ENCODE measurements at regions not wholly inside any gene's neighbourhood (a gene's known extent, or its start where the extent isn't known, plus 50 kb on each side); places are given as distances from the start of the nearest gene placed in this dataset.
"Not testable (repeated sequence)": the region's sequence is repeated elsewhere in the genome, so short reads cannot be mapped to it uniquely, and the experiment has no call there.

DNA sequence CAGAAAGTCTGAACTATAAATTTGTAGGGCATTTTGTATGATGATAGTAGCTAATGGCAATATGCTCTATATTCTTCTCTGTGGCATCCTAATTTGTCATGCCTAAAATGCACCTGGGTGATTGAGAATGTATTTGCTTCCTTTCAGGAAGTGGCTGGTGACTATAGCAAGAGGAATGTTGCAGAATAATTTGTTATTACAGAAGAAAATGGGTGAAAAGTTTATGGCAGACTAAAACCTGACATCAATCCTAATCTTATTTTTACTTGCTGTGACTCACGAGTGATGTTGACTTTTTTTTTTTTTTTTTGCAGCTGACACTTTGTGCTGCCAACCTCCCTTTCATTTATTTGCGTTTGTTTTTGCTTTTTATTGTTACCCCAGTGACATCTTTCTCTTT lies 141.1 kb downstream of the MSL3 start:
- DNase-seq (ENCODE audit: low spot score) (no peak), ATAC-seq (no peak)
- no peak for TF ChIP-seq CDX4 (CRISPR knock-in tag; IDR thresholded peaks at IDR 0.05; ENCODE audit: borderline replicate concordance)
- TF ChIP-seq, protein P1, sequence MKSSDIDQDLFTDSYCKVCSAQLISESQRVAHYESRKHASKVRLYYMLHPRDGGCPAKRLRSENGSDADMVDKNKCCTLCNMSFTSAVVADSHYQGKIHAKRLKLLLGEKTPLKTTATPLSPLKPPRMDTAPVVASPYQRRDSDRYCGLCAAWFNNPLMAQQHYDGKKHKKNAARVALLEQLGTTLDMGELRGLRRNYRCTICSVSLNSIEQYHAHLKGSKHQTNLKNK (CRISPR knock-in tag; IDR thresholded peaks at IDR 0.05), result no peak
- TF ChIP-seq ESRRA (CRISPR knock-in tag; IDR thresholded peaks at IDR 0.05; ENCODE audit: borderline replicate concordance), result no peak
- no peak for TF ChIP-seq CREM (CRISPR knock-in tag; IDR thresholded peaks at IDR 0.05)
- TF ChIP-seq JAZF1 (CRISPR knock-in tag; IDR thresholded peaks at IDR 0.05), result no peak
- no peak for TF ChIP-seq AFF4 (CRISPR knock-in tag; IDR thresholded peaks at IDR 0.05; ENCODE audit: borderline replicate concordance)
- TF ChIP-seq ZNF396 (CRISPR knock-in tag; IDR thresholded peaks at IDR 0.05; ENCODE audit: borderline replicate concordance), result no peak
- Mint-ChIP-seq H3K9me3 (no peaks in the 10 kb centered on the region), H3K36me3 (no peaks in the 10 kb centered on the region), H3K4me3 (no peak overlapping the region), H3K4me1 (no peaks in the 10 kb centered on the region), H3K27me3 (ENCODE audit: low read depth) (peaks cover 4% of the 10 kb centered on the region; the same call in 1 of the 2 replicates), H3K27ac (no peak overlapping the region)
- ChIA-PET CTCF (no interaction called here), POLR2A (no interaction called here)

GRCh38 chrX:11905933-11906332 lies 147.9 kb downstream of the MSL3 start:
- CTCF ChIA-PET, result interaction anchor here (1.0 kb wide), 1 partner anchor 119 kb away, joined by 4 read pairs; no protein-coding TSS in a partner anchor
- H3K9me3 Mint-ChIP-seq; H3K27ac Mint-ChIP-seq; H3K4me3 Mint-ChIP-seq; H3K4me1 Mint-ChIP-seq; ATAC-seq; H3K27me3 Mint-ChIP-seq (ENCODE audit: low read depth); DNase-seq (ENCODE audit: low spot score); H3K36me3 Mint-ChIP-seq; POLR2A ChIA-PET: not testable (repeated sequence)

DNA sequence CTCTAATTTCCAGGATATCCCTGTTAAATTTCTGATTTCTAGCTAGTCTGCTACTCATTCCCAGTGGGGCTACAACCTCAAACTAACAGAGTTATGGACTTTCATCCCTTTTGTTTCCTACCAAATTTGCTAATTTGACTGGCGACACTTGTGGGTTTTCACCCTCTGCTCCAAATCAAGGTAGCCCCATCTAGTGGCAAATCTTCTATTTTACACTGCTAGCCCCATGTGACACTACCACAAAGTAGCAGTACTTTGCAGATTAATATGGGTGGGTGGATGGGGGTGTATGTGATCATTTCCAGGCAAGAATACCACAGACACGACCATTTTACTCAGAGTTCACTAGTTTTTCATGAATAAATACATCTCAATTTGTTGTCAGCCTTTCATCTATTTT lies 150.3 kb downstream of the MSL3 start:
- TF ChIP-seq SOX15 (CRISPR knock-in tag; IDR thresholded peaks at IDR 0.05) (no peak), USF2 (CRISPR knock-in tag; IDR thresholded peaks at IDR 0.05) (0 out of 2 replicates have a peak, but pooled peaks have one; percentile 20)
- Mint-ChIP-seq H3K4me1 (no peaks in the 10 kb centered on the region), H3K36me3 (no peaks in the 10 kb centered on the region), H3K4me3 (no peak overlapping the region), H3K27ac (no peak overlapping the region), H3K9me3 (no peaks in the 10 kb centered on the region), H3K27me3 (ENCODE audit: low read depth) (no peaks in the 10 kb centered on the region)
- DNase-seq (ENCODE audit: low spot score), result peak; percentile 8
- ATAC-seq, result peak; percentile 74
- ChIA-PET CTCF (interaction anchor here (1.7 kb wide), 1 partner anchor 120 kb away, joined by 13 read pairs; no protein-coding TSS in a partner anchor), POLR2A (no interaction called here)

DNA sequence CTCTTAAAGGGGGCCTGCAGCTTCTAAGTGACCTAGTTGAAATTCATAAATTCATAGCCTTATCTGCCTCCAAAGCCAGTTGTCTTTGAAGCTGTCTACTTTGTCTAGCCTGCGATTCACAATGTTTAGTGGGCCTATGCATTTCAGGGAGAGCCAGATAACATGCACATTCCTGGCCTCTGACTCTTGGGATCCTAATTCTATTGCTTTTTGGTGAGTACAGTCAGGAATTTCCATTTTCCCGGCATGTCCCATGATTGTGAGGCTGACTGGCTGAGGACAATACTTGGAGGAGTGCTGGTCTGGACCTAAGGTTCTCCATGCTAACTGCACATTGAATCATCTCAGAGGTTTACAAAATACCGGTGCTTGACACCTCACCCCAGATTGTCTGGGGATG lies 155.0 kb downstream of the MSL3 start:
- Mint-ChIP-seq H3K36me3 (no peaks in the 10 kb centered on the region), H3K4me3 (no peak overlapping the region), H3K27ac (no peak overlapping the region), H3K9me3 (no peaks in the 10 kb centered on the region), H3K4me1 (no peaks in the 10 kb centered on the region), H3K27me3 (ENCODE audit: low read depth) (no peaks in the 10 kb centered on the region)
- ChIA-PET CTCF (no interaction called here), POLR2A (no interaction called here)
- TF ChIP-seq MXD4 (CRISPR knock-in tag; IDR thresholded peaks at IDR 0.05; ENCODE audit: borderline replicate concordance) (no peak), FOXP4 (CRISPR knock-in tag; IDR thresholded peaks at IDR 0.05) (no peak), SOX15 (CRISPR knock-in tag; IDR thresholded peaks at IDR 0.05) (no peak), CREM (CRISPR knock-in tag; IDR thresholded peaks at IDR 0.05) (no peak)
- TF ChIP-seq, protein P2, sequence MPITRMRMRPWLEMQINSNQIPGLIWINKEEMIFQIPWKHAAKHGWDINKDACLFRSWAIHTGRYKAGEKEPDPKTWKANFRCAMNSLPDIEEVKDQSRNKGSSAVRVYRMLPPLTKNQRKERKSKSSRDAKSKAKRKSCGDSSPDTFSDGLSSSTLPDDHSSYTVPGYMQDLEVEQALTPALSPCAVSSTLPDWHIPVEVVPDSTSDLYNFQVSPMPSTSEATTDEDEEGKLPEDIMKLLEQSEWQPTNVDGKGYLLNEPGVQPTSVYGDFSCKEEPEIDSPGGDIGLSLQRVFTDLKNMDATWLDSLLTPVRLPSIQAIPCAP (CRISPR knock-in tag; IDR thresholded peaks at IDR 0.05), result no peak
- no peak for ATAC-seq
- no peak for DNase-seq (ENCODE audit: low spot score)
